IPS-20b (cell line): ENCODE measurements at regions not wholly inside any gene's neighbourhood (a gene's known extent, or its start where the extent isn't known, plus 50 kb on each side); places are given as distances from the start of the nearest gene placed in this dataset.
"Not testable (repeated sequence)": the region's sequence is repeated elsewhere in the genome, so short reads cannot be mapped to it uniquely, and the experiment has no call there.

Experiments
- H3K27ac ChIP-seq: one replicate; pipeline ENCODE4 v1.5.1; 2013; ENCODE audit warnings: low read length
- H3K27me3 ChIP-seq: 2 replicates; pipeline ENCODE4 v1.6.1; 2013; ENCODE audit warnings: mild to moderate bottlenecking, low read length, inconsistent platforms; ENCODE audit not compliant: insufficient read depth
- H3K36me3 ChIP-seq: 2 replicates; pipeline ENCODE4 v1.6.1; 2013; ENCODE audit warnings: low read depth, mild to moderate bottlenecking, inconsistent platforms, low read length, moderate library complexity; ENCODE audit not compliant: insufficient read depth
- H3K4me1 ChIP-seq: 2 replicates; pipeline ENCODE4 v1.6.1; 2013; ENCODE audit warnings: mild to moderate bottlenecking, control low read depth, inconsistent platforms, low read length, moderate library complexity; ENCODE audit not compliant: insufficient read depth
- H3K4me3 ChIP-seq: 2 replicates; pipeline ENCODE4 v1.5.1; 2013; ENCODE audit warnings: mild to moderate bottlenecking, low read length, inconsistent platforms
- H3K9ac ChIP-seq: 2 replicates; pipeline ENCODE4 v1.6.1; 2013; ENCODE audit warnings: low read depth, mild to moderate bottlenecking, inconsistent platforms, low read length, moderate library complexity
- H3K9me3 ChIP-seq: 2 replicates; pipeline ENCODE4 v1.6.1; 2013; ENCODE audit warnings: mild to moderate bottlenecking, low read depth, low read length, inconsistent platforms; ENCODE audit not compliant: insufficient read depth

GRCh38 chr5:30436691-30437090 lies 756.8 kb upstream of the CDH6 start:
- H3K4me1 ChIP-seq, result no peaks in the 10 kb centered on the region
- H3K27me3 ChIP-seq, result no peaks in the 10 kb centered on the region
- no peaks in the 10 kb centered on the region for H3K36me3 ChIP-seq
- H3K9ac ChIP-seq, result no peak overlapping the region
- no peaks in the 10 kb centered on the region for H3K9me3 ChIP-seq
- no peak overlapping the region for H3K4me3 ChIP-seq
- H3K27ac ChIP-seq, result no peak overlapping the region

- Histone ChIP-seq H3K4me3 (peak overlapping the region; percentile 61), H3K9ac (peak overlapping the region; percentile 58; the same call in 1 of the 2 replicates)
- not testable (repeated sequence) for H3K36me3 ChIP-seq, H3K27me3 ChIP-seq, H3K9me3 ChIP-seq, H3K4me1 ChIP-seq, H3K27ac ChIP-seq
These were observed 764.5 kb upstream of the CDH6 start for GRCh38 chr5:30428866-30429407.

- Histone ChIP-seq H3K27me3 (no peaks in the 10 kb centered on the region), H3K27ac (no peak overlapping the region), H3K9ac (no peak overlapping the region), H3K4me1 (peaks cover 12% of the 10 kb centered on the region; the same call in 1 of the 2 replicates), H3K9me3 (no peaks in the 10 kb centered on the region), H3K36me3 (no peaks in the 10 kb centered on the region), H3K4me3 (no peak overlapping the region)
These were observed 779.4 kb upstream of the CDH6 start for GRCh38 chr5:30414078-30414477.

GRCh38 chr5:30413540-30413939 lies 779.9 kb upstream of the CDH6 start:
- Histone ChIP-seq H3K9me3 (no peaks in the 10 kb centered on the region), H3K36me3 (no peaks in the 10 kb centered on the region), H3K9ac (no peak overlapping the region), H3K4me1 (peaks cover 12% of the 10 kb centered on the region; the same call in 1 of the 2 replicates), H3K4me3 (no peak overlapping the region), H3K27ac (no peak overlapping the region), H3K27me3 (no peaks in the 10 kb centered on the region)

- Histone ChIP-seq H3K4me1 (no peaks in the 10 kb centered on the region), H3K27me3 (no peaks in the 10 kb centered on the region), H3K36me3 (no peaks in the 10 kb centered on the region), H3K4me3 (no peak overlapping the region), H3K9me3 (no peaks in the 10 kb centered on the region), H3K27ac (no peak overlapping the region), H3K9ac (no peak overlapping the region)
These were observed 787.7 kb upstream of the CDH6 start for GRCh38 chr5:30405821-30406220.

- Histone ChIP-seq H3K9ac (no peak overlapping the region), H3K27me3 (no peaks in the 10 kb centered on the region), H3K9me3 (no peaks in the 10 kb centered on the region), H3K27ac (no peak overlapping the region), H3K4me1 (no peaks in the 10 kb centered on the region), H3K4me3 (no peak overlapping the region), H3K36me3 (no peaks in the 10 kb centered on the region)
These were observed 791.9 kb upstream of the CDH6 start for GRCh38 chr5:30401479-30402058.

- Histone ChIP-seq H3K9ac (no peak overlapping the region), H3K27ac (no peak overlapping the region), H3K9me3 (no peaks in the 10 kb centered on the region), H3K27me3 (no peaks in the 10 kb centered on the region), H3K4me1 (no peaks in the 10 kb centered on the region), H3K36me3 (no peaks in the 10 kb centered on the region), H3K4me3 (no peak overlapping the region)
These were observed 795.1 kb upstream of the CDH6 start for GRCh38 chr5:30398423-30398822.

GRCh38 chr5:30392897-30393296 lies 800.6 kb upstream of the CDH6 start:
- no peaks in the 10 kb centered on the region for H3K27me3 ChIP-seq
- no peaks in the 10 kb centered on the region for H3K36me3 ChIP-seq
- no peak overlapping the region for H3K4me3 ChIP-seq
- no peak overlapping the region for H3K9ac ChIP-seq
- H3K4me1 ChIP-seq, result peaks cover 8% of the 10 kb centered on the region
- no peaks in the 10 kb centered on the region for H3K9me3 ChIP-seq
- H3K27ac ChIP-seq, result no peak overlapping the region

GRCh38 chr5:30390095-30390494 lies 803.4 kb upstream of the CDH6 start:
- no peak overlapping the region for H3K4me3 ChIP-seq
- H3K27ac ChIP-seq, result no peak overlapping the region
- no peaks in the 10 kb centered on the region for H3K9me3 ChIP-seq
- H3K27me3 ChIP-seq, result no peaks in the 10 kb centered on the region
- peaks cover 8% of the 10 kb centered on the region for H3K4me1 ChIP-seq
- H3K9ac ChIP-seq, result no peak overlapping the region
- no peaks in the 10 kb centered on the region for H3K36me3 ChIP-seq

- Histone ChIP-seq H3K9ac (no peak overlapping the region), H3K27ac (no peak overlapping the region), H3K4me1 (peaks cover 8% of the 10 kb centered on the region), H3K9me3 (no peaks in the 10 kb centered on the region), H3K36me3 (no peaks in the 10 kb centered on the region), H3K27me3 (no peaks in the 10 kb centered on the region), H3K4me3 (no peak overlapping the region)
These were observed 805.4 kb upstream of the CDH6 start for GRCh38 chr5:30387974-30388632.

- Histone ChIP-seq H3K4me3 (no peak overlapping the region), H3K36me3 (no peaks in the 10 kb centered on the region), H3K4me1 (peaks cover 8% of the 10 kb centered on the region), H3K27ac (no peak overlapping the region), H3K9ac (no peak overlapping the region), H3K9me3 (no peaks in the 10 kb centered on the region), H3K27me3 (no peaks in the 10 kb centered on the region)
These were observed 807.7 kb upstream of the CDH6 start for GRCh38 chr5:30385754-30386153.

GRCh38 chr5:30384171-30384570 lies 809.3 kb upstream of the CDH6 start:
- H3K4me3 ChIP-seq, result no peak overlapping the region
- H3K27me3 ChIP-seq, result no peaks in the 10 kb centered on the region
- no peak overlapping the region for H3K27ac ChIP-seq
- no peaks in the 10 kb centered on the region for H3K36me3 ChIP-seq
- no peaks in the 10 kb centered on the region for H3K9me3 ChIP-seq
- no peak overlapping the region for H3K9ac ChIP-seq
- H3K4me1 ChIP-seq, result peaks cover 4% of the 10 kb centered on the region
